Pancreas (tissue), 10 donors: ENCODE measurements at regions not wholly inside any gene's neighbourhood (a gene's known extent, or its start where the extent isn't known, plus 50 kb on each side); places are given as distances from the start of the nearest gene placed in this dataset.

Experiments used
- ATAC-seq, 4 donors: fragments of 200-7000 bp; cut with Tn5 transposase; one replicate each; pipeline versions ENCODE4 v1.8.0 to v1.9.1; 2020; ENCODE audit warnings: mild to moderate bottlenecking in 4 of 4, moderate library complexity in 4 of 4
- DNase-seq, 6 donors: peaks; one replicate each; pipeline ENCODE4 v3.0.0-alpha.2; 2020
- FAIRE-seq: peaks from 2 replicates; lab custom pipeline; 2012; peaks lifted over from hg19 to GRCh38; lab: Jason Lieb, UNC
- H3K27ac ChIP-seq, 4 donors: fragments of 200-600 bp; sonication (generic); 1 replicate in 3 of 4; 2 replicates in 1 of 4; pipeline versions ENCODE4 v1.5.0 to v1.8.0; 2020
- H3K27me3 ChIP-seq, 4 donors: fragments of 200-600 bp; one replicate each; pipeline ENCODE4 v1.8.0; 2021
- H3K36me3 ChIP-seq, 3 donors: fragments of 200-600 bp; sonication (generic) in 1 of 3; one replicate each; pipeline versions ENCODE4 v1.5.0 to v1.8.0; 2020 to 2021
- H3K4me1 ChIP-seq, 3 donors: fragments of 200-600 bp; one replicate each; pipeline ENCODE4 v1.8.0; 2021
- H3K4me3 ChIP-seq, 4 donors: fragments of 200-600 bp; sonication (generic) in 2 of 4; one replicate each; pipeline versions ENCODE4 v1.5.0 to v1.8.0; 2020 to 2021
- H3K9me3 ChIP-seq, 4 donors: fragments of 200-600 bp; one replicate each; pipeline ENCODE4 v1.8.0; 2021
- CTCF ChIP-seq, 4 donors: fragments of 200-600 bp; sonication (generic) in 3 of 4; IDR thresholded peaks; one replicate each; pipeline versions ENCODE4 v1.5.0 to v1.8.0; 2021; ENCODE audit warnings: antibody characterized with exemption in 4 of 4
- WGBS, 2 donors: extraction: QIAGEN DNeasy Blood & Tissue Kit; methylation state at CpG; one replicate each; pipeline ENCODE4 v1.1.7; 2013; 5-methylcytosine and 5-hydroxymethylcytosine counted together
- intact Hi-C, 3 donors: fragments of 100-400 bp; cut with DNase I; formaldehyde crosslinking; loops; one replicate each; pipeline versions ENCODE4 v1.11.1 to v1.14.2; 2022
- donor health status: healthy with polysubstance abuse.
- donor health status: DM: no; HTN: no; CAD: no; lungs with moderate emphysema.
- donor health status: DM: no; HTN: no; CAD: no.
- donor health status: control.
- donor health status: control.
- donor health status: Bipolar disorder and iron deficiency.
- donor health status: DM: yes; HTN: yes; CAD: no.
- donor health status: DM: no; HTN: no; CAD: no.
- donor health status: DM: no; HTN: no; CAD: no.
- donor health status: DM: yes; HTN: yes; CAD: no.

DNA sequence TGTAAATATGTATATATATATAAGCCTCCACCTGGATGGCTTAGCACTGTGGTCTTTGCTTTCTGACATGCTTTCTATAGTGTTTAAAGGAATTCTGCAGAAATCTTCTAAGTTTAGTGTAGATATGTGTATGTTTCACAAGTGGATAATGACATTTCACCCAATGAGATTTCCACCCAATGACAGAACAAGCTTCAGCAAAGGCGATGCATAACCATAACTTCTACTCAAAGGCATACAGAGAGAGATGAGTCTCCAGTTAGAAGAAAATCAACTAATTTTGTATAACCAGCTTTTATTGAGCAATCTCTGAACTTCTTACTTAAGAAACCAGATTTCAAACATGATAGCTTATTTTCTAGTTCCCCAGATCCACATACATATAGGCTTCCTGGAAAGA, 134.0 kb downstream of the DYRK2 start:
- no peak overlapping the region for H3K4me3 ChIP-seq
- intact Hi-C loops: no loop called here
- H3K36me3 ChIP-seq: no peaks in the 10 kb centered on the region
- H3K4me1 ChIP-seq: no peaks in the 10 kb centered on the region
- DNase-seq (no peak), FAIRE-seq (no peak), ATAC-seq (no peak)
- H3K9me3 ChIP-seq: no peaks in the 10 kb centered on the region
- TF ChIP-seq CTCF (IDR thresholded peaks at IDR 0.05): no peak
- no peak overlapping the region for H3K27ac ChIP-seq
- WGBS, 2 donors: 93 to 97% methylated on average over 1 of the region's 1 CpG
- H3K27me3 ChIP-seq: no peaks in the 10 kb centered on the region

DNA sequence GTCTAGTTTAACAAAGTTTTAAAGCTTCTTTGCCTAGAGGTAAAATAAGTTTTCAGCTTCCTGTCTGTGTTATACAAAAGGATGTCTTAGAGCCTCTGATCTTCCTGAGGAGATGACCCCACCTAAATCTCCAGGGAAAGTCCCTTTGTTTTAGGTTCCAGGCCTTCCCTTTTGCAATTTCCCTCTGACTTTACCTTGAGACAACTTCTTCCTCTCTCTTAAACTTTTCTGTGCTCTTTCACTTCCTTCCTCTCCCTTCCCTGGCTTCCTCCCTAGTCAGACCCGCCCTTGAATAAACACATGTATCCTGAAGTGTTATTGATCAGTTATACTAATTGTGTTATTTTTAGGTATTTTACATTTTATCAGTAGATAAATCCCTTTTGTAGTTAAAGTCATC, 134.8 kb downstream of the DYRK2 start:
- Histone ChIP-seq H3K36me3 (no peaks in the 10 kb centered on the region), H3K27ac (no peak overlapping the region), H3K4me3 (no peak overlapping the region), H3K9me3 (no peaks in the 10 kb centered on the region), H3K27me3 (no peaks in the 10 kb centered on the region), H3K4me1 (no peaks in the 10 kb centered on the region)
- no peak for TF ChIP-seq CTCF (IDR thresholded peaks at IDR 0.05)
- DNase-seq (no peak), FAIRE-seq (no peak), ATAC-seq (no peak)
- intact Hi-C loops: no loop called here
- 10 to 20% methylated on average over 1 of the region's 1 CpG for WGBS, 2 donors

- WGBS, 2 donors: 93 to 100% methylated on average over 3 of the region's 3 CpGs
- no peak for ATAC-seq
- no peak for FAIRE-seq
Measured at GRCh38 chr12:67784831-67785230, 136.3 kb downstream of the DYRK2 start.

GRCh38 chr12:67786086-67786485, 137.5 kb downstream of the DYRK2 start:
- TF ChIP-seq CTCF (IDR thresholded peaks at IDR 0.05): no peak
- H3K27me3 ChIP-seq: no peaks in the 10 kb centered on the region
- WGBS, 2 donors: 60 to 66% methylated on average over 3 of the region's 3 CpGs
- DNase-seq (no peak), ATAC-seq (peak in 1 of 4 donors; percentile 33), FAIRE-seq (no peak)
- no peaks in the 10 kb centered on the region for H3K36me3 ChIP-seq
- H3K27ac ChIP-seq: no peak overlapping the region
- no peaks in the 10 kb centered on the region for H3K9me3 ChIP-seq
- H3K4me1 ChIP-seq: no peaks in the 10 kb centered on the region
- H3K4me3 ChIP-seq: no peak overlapping the region
- intact Hi-C loops: no loop called here

More at GRCh38 chr12:67784831-67785230, 136.3 kb downstream of the DYRK2 start:
- Histone ChIP-seq H3K27ac (no peak overlapping the region), H3K9me3 (no peaks in the 10 kb centered on the region), H3K4me3 (no peak overlapping the region), H3K36me3 (no peaks in the 10 kb centered on the region), H3K27me3 (no peaks in the 10 kb centered on the region), H3K4me1 (no peaks in the 10 kb centered on the region)
- intact Hi-C loops: no loop called here
- no peak for TF ChIP-seq CTCF (IDR thresholded peaks at IDR 0.05)
- no peak for DNase-seq

DNA sequence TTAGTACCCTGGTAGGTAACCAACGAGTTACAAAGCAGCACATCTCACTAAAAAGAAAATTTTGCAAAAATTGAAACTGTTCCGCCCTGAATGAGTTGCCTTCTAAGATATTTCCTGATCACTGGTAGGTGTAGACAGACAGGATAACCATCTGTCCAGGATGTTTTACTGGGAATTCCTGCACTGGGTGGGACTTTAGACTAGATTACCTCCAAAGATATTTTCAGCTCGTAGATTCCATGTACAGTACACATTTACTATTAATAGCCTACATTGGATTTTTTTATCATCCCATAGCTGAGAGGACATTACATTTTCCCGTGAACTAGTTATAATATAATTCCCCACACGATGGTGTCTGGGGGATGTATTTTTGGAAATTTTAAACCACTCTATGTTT, 139.6 kb downstream of the DYRK2 start:
- no peak for DNase-seq
- no peaks in the 10 kb centered on the region for H3K9me3 ChIP-seq
- H3K36me3 ChIP-seq: no peaks in the 10 kb centered on the region
- H3K27me3 ChIP-seq: no peaks in the 10 kb centered on the region
- no peak overlapping the region for H3K27ac ChIP-seq
- TF ChIP-seq CTCF (IDR thresholded peaks at IDR 0.05): no peak
- FAIRE-seq: no peak
- intact Hi-C loops: no loop called here
- 60 to 62% methylated on average over 5 of the region's 5 CpGs for WGBS, 2 donors
- H3K4me3 ChIP-seq: no peak overlapping the region
- no peaks in the 10 kb centered on the region for H3K4me1 ChIP-seq
- no peak for ATAC-seq
